NCI-H748 treated with DMSO at 0.1 percent for 48 hours (cell line): ENCODE measurements at regions not wholly inside any gene's neighbourhood (a gene's known extent, or its start where the extent isn't known, plus 50 kb on each side); places are given as distances from the start of the nearest gene placed in this dataset.
"Not testable (repeated sequence)": the region's sequence is repeated elsewhere in the genome, so short reads cannot be mapped to it uniquely, and the experiment has no call there.

Experiments used
- DNase-seq: peaks from one replicate; lab custom pipeline; 2025; lab: John Stamatoyannopoulos, UW

DNA sequence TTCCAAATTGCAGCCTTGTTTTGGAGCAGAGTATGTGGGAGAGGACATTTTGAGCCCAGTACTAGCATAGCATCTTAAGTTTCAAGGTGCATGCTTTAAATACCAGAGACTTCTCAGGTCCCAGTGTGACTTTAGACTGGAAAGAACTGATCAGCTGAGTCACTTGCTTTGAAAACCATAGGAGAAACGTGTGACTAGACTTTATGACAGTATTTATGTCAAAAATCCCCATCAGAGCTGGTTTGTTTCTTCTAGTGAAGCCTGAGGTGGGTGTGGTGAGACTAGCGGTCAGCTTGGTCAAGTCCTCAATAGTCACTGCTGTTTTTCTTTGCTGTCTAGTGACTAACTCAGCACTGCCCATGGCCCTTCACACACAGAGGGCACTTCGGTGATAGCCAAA is 724.2 kb downstream of the GATA3 start:
- no peak for DNase-seq

DNA sequence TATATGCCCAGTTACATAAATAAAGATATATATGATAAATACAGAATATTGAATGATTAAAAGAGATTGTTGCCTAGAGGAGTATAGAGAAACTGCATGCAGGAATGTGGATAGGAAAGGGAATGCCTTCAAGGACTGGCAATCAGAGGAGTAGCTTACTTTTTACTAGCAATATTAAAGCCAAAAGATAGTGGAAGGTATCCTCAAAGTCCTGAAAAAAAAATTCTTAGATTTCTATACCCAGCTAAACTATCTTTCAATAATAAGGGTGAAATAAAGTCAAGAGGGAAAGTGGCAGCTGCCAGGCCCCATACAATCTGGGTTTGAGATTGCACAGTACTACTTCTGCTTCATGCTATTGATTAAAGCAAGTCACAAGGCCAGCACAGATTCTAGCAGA is 733.2 kb downstream of the GATA3 start:
- DNase-seq, result no peak

DNA sequence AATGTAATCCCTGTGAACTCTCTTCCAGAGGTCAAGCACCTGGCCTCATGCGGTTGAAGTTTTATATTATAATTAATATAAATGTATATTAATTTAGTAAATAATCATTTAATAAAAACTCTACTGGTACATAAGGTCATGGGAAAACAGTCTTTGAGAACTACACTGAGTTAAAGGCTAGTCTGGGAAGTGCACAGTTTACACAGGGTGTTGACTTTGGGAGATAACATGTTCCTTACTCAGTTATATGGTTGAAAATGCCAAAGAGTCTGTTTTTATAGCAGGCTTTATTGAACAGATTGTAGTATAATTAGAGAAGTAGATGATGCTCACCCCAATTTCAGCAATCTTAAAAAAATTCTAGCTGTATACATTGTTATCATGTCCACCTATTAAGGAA is 735.9 kb downstream of the GATA3 start:
- no peak for DNase-seq

DNA sequence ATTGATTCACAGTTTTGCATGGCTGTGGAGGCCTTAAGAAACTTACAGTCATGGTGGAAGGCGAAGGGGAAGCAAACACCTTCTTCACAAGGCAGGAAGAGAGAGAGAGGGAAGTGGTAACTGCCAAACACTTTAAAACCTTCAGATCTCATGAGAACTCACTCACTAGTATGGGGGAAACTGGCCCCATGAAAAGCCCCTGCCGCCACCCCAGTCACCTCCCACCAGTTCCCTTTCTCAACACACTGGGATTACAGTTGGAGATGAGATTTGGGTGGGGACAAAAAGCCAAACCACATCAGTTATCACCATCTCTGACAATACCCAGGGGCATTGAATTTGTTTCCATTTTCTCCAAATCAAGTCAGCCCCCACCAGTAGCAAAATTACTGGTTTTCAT is 740.4 kb downstream of the GATA3 start:
- DNase-seq, result no peak

DNA sequence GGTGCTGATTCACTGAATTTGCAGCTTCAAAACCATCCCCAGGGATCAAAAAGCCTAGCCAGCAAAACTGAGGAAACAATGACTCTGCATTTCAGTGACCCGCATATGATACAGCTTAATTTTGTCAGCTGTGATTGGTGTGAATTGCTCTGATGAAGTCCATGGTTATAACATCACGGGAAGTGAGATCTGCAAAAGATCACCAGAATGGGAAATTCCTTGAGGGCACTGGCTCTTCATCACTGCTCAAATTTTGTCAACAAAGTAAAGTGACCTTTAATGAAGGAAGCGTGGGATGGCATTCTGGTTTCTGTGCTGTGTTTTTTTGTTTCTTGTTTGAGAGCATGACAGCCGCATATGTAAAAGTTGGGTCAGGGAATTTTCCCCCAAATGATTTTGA is 745.9 kb downstream of the GATA3 start:
- DNase-seq, result no peak

DNA sequence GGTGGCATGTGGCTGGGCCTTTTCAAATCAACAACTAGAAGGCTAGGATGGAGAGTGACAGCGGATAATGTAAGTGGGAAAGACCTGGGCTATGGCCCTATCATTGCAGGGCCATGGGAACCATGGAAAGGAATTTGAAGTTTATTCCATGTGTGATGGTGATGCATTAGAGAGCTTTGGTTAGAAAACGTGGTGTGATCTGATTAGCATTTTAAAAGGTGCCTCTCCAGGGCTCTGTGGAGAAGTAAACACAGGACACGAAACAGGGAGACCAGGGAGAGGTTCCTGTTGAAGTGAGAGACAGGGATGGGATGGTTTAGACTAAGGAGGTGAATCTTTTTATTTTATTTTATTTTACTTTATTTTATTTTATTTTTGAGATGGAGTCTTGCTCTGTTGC is 749.5 kb downstream of the GATA3 start:
- DNase-seq, result no peak

GRCh38 chr10:8810677-8811076 is 756.2 kb downstream of the GATA3 start:
- DNase-seq, result no peak

- no peak for DNase-seq
Observed at GRCh38 chr10:8811201-8811600, 756.7 kb downstream of the GATA3 start.

DNA sequence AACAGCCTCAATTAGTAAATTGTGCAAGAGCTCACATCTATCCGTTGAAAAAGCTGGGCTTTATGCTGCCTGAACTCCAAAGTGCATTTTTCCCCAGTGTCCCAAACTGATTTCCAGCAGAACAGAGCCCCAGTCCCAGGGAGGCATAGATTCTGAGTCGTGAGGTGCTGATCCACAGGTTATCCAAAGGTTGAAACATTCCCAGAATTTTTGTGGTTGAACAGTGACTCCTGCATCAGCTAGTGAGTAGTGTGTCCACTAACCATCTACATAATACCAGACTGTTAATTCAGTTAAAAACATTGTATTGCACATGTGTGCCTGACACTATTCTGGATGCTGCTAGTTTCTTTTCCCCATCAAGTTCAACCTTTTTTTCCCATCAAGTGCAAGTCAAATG is 761.5 kb downstream of the GATA3 start:
- no peak for DNase-seq

GRCh38 chr10:8817299-8817698 is 762.8 kb downstream of the GATA3 start:
- DNase-seq, result no peak

DNA sequence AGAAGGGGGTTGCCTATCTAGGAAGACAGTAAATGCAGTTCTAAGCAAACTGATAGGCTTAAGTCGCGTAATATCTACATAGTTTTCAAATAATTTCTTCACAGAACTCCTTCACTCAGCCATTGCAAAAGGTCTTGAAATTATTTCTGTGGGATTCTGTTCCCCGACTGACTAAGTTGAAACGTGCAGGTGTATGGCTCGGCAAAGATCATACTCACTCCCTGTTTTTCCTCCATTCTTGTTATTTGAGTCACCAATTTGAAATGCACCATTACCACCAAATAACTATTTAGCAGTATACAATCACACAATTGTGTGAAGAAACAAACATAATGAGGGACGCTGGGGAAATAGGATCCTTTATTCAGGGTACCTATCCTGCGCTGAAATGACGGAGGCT is 771.1 kb downstream of the GATA3 start:
- DNase-seq, result no peak

GRCh38 chr10:8829592-8829991 is 775.1 kb downstream of the GATA3 start:
- no peak for DNase-seq

- DNase-seq, result no peak
Observed at GRCh38 chr10:8830048-8830447, 775.6 kb downstream of the GATA3 start.

- no peak for DNase-seq
Observed at GRCh38 chr10:8830876-8831275, 776.4 kb downstream of the GATA3 start.

GRCh38 chr10:8835453-8836167 is 781.1 kb downstream of the GATA3 start:
- DNase-seq, result no peak

DNA sequence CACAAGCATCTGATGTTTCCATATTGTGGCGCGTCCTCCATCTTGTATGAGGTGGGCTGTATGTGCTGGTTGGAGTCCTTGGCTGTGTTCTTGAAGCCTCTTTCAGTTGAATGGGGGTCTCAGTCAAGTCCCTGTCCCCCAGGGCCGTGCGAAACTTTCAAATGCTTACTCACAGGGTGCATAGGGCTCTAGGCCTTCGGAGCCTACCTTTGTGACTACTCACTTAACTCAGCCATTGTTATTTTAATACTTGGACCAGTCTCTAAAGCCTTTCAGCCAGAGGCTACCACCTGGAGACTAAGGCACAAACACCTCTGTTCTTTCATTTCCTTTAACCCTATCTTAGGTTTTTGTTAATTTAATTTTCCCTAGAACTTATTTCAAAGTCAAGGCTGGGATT is 785.9 kb downstream of the GATA3 start:
- no peak for DNase-seq

GRCh38 chr10:8844141-8844540 is 789.7 kb downstream of the GATA3 start:
- DNase-seq, result no peak

DNA sequence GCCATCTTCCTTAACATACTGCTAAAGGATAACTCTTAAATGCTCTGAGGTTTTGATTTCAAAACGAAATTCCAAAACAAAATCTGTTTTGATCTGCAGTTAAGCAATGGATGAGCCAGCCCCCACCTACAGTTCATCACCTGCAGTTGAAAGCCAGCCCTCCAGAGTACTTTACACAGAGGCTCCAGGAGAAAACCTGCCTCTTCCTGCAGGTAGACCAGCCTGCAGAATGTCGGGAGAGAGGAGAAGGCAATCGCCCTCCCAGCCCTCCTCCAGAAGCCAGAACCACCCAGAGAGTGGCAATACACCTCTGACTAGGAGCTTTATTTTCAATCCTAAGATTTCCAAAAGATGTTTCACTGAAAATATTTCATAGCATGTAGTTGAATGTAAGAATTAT is 798.1 kb downstream of the GATA3 start:
- DNase-seq, result no peak

GRCh38 chr10:8853048-8853447 is 798.6 kb downstream of the GATA3 start:
- DNase-seq, result no peak

DNA sequence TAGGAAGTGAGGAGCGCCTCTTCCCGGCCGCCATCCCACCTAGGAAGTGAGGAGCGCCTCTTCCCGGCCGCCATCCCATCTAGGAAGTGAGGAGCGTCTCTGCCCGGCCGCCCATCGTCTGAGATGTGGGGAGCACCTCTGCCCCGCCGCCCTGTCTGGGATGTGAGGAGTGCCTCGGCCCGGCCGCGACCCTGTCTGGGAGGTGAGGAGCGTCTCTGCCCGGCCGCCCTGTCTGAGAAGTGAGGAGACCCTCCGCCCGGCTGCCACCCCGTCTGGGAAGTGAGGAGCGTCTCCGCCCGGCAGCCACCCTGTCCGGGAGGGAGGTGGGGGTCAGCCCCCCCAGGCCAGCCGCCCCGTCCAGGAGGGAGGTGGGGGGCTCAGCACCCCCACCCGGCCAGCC is 814.4 kb downstream of the GATA3 start:
- not testable (repeated sequence) for DNase-seq

- no peak for DNase-seq
Observed at GRCh38 chr10:8873310-8873709, 818.8 kb downstream of the GATA3 start.

DNA sequence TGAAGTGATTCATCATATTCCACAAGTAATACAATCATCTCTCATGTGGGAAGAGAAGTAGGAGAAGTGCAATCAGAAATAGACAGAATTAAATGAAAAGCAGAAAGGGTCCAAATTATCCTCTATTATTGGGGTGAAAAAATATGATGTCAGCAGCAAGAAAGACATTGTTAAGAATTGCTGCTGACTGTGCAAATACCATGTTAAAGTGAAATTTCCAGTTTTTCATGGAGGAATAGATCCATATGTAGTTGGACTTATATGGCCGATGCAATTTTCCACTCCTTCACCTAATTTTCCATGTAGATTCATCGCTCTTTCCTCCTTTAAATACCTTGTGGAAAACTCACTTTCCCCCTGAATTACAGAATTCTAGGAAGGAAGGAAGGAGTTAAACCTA is 819.8 kb downstream of the GATA3 start:
- DNase-seq, result no peak

DNA sequence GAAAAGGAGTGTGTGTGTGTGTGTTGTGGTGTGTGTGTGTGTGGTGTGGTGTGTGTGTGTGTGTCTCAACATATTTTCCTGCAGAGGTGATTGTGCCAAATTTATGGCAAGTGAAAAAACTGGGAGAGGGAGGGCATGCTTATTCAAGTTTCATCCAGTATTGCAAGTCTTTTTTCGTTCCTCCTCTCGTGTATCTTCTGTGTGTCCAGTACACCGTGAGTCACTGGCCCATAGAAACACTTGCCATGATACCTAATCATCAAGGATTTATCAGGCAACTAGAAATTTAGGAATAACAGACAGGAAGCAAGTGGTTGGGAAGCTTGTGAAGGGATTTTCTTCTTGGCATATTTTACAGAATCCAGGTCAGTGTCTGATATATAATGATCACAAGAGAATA is 820.5 kb downstream of the GATA3 start:
- DNase-seq, result no peak

GRCh38 chr10:8876171-8876570 is 821.7 kb downstream of the GATA3 start:
- DNase-seq, result no peak

GRCh38 chr10:8889538-8889937 is 835.0 kb downstream of the GATA3 start:
- DNase-seq, result no peak
